Suprapubic skin (tissue), 4 donors: ENCODE measurements at regions not wholly inside any gene's neighbourhood (a gene's known extent, or its start where the extent isn't known, plus 50 kb on each side); places are given as distances from the start of the nearest gene placed in this dataset.

Source experiments
- POLR2A ChIP-seq, 2 donors: fragments of 450-650 bp; IDR thresholded peaks; one replicate each; pipeline ENCODE4 v1.6.1; 2017; ENCODE audit warnings: antibody characterized with exemption in 2 of 2, mild to moderate bottlenecking in 2 of 2, moderate library complexity in 2 of 2
- POLR2AphosphoS5 ChIP-seq, 3 donors: sonication (generic); formaldehyde crosslinking; IDR thresholded peaks; one replicate each; pipeline ENCODE4 v1.6.1; 2017; ENCODE audit warnings: antibody characterized with exemption in 3 of 3
- TF ChIP-seq, protein P1 (sequence below), 2 donors: fragments of 200-600 bp in 1 of 2; fragments of 450-650 bp in 1 of 2; sonication (generic) in 1 of 2; IDR thresholded peaks; one replicate each; pipeline ENCODE4 v1.5.1; 2016 to 2019; ENCODE audit warnings: antibody characterized with exemption in 2 of 2, mild to moderate bottlenecking in 1 of 2, moderate library complexity in 1 of 2

DNA sequence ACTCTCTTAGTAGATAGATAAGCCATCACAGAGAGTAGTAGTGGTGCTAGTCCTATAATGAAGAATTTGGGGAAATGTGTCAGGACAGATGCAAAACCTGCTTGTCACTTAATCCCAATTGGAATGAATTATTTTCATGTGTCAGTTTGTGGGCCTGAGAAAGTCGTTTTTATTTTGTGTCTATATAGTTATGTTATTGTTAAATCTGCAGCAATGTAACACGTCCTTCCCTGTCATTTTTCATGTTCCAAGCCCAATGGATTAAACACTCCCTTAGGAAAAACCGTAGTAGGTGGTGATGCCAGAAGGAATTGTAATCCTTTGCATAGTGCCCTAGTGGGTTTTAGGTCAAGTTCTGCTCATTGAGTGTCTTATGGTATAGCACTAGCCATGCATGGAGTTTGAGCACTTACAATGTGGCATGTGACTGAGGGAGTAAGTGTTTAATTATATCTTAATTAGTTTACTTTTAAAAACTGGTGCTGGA is 105.9 kb upstream of the PRSS16 start:
- TF ChIP-seq, protein P1, sequence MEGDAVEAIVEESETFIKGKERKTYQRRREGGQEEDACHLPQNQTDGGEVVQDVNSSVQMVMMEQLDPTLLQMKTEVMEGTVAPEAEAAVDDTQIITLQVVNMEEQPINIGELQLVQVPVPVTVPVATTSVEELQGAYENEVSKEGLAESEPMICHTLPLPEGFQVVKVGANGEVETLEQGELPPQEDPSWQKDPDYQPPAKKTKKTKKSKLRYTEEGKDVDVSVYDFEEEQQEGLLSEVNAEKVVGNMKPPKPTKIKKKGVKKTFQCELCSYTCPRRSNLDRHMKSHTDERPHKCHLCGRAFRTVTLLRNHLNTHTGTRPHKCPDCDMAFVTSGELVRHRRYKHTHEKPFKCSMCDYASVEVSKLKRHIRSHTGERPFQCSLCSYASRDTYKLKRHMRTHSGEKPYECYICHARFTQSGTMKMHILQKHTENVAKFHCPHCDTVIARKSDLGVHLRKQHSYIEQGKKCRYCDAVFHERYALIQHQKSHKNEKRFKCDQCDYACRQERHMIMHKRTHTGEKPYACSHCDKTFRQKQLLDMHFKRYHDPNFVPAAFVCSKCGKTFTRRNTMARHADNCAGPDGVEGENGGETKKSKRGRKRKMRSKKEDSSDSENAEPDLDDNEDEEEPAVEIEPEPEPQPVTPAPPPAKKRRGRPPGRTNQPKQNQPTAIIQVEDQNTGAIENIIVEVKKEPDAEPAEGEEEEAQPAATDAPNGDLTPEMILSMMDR (IDR thresholded peaks at IDR 0.05) = no peak
- TF ChIP-seq POLR2A (IDR thresholded peaks at IDR 0.05) (no peak), POLR2AphosphoS5 (IDR thresholded peaks at IDR 0.05) (no peak)
